HG02759 (cell line): ENCODE measurements at regions not wholly inside any gene's neighbourhood (a gene's known extent, or its start where the extent isn't known, plus 50 kb on each side); places are given as distances from the start of the nearest gene placed in this dataset.

Source experiments
- ATAC-seq: cut with Tn5 transposase; IDR thresholded peaks from one replicate; pipeline ENCODE4 v1.9.1; 2021; ENCODE audit warnings: mild to moderate bottlenecking, moderate library complexity; ENCODE audit not compliant: unreplicated experiment

- no peak for ATAC-seq
Observed at GRCh38 chr5:52668544-52669185, 119.1 kb upstream of the ITGA1 start.

DNA sequence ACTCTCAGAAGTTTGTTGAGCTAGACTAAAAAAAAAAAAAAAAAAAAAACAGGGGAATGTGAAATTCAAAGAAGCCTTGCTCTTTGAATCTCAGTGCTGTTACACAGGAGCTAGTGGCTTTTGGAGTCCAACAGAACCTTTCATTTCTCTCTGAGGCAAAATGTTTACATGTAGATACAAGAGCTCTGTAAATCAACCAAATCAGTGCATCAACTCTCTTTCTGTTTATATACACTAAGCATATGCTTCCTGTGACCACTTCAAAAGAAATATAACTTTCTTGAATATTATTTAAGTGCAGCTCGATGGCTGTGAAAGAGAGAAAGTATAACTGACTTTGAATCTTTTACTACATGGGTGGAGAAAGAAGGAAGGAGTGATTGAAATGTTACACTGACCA, 115.3 kb upstream of the ITGA1 start:
- ATAC-seq = no peak

DNA sequence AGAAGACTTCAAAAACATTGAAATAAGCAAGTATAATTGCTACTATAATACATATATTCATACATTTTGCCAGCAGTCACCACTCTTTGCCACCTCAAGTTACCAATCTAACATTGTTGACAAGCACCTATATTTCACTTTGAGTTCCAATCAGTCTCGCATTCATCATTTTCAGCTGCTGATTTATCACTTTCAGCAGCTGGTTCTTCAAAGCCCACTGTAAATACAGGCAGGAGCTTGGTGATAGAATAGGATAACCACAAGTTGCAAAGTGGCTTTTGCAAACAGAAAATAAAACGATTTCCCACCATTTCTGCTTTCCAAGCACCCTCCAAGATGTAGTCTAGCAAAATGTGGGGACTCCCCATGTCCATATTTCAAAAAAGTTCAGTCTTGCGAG, 114.2 kb upstream of the ITGA1 start:
- no peak for ATAC-seq

- ATAC-seq = no peak
Observed at GRCh38 chr5:52674815-52675545, 112.7 kb upstream of the ITGA1 start.

DNA sequence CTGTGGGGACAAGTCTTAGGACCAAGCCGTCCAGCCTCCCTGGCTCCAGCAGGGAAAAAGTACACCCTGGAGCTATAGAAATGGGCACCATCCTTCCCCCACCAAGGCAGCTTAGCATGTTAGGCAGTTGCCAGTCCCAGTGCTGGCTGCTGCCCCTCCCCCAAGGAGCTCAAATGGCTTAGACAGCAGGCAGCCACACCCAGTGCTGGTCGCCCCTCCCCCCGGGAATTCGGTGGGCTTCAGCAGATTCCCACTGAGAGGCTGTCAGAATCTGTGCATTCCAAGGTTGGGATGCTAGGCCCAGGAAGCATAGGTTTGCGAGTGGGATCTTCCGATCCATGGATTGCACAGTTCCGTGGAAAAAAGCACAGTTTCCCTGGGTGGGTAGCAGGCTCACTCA, 105.2 kb upstream of the ITGA1 start:
- ATAC-seq = no peak

DNA sequence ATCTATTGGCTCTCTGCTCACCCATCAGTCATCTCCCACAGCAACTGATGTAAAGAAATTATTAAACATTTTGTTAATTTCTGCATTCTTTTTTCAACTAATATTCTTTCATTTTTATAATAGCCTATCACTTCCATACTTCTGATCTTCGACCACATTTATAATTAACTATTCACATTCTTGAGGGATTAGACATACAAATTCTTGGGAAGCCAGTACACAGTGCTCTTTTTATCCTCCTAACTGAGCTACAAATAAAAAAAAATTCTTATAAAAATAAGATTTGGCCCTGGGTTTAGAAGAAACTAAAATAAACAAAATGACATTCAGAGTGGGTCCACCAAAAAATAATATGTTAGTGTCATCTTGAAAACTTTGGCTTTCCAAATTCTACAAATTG, 103.7 kb upstream of the ITGA1 start:
- ATAC-seq = no peak

- no peak for ATAC-seq
Observed at GRCh38 chr5:52685566-52685965, 102.2 kb upstream of the ITGA1 start.

DNA sequence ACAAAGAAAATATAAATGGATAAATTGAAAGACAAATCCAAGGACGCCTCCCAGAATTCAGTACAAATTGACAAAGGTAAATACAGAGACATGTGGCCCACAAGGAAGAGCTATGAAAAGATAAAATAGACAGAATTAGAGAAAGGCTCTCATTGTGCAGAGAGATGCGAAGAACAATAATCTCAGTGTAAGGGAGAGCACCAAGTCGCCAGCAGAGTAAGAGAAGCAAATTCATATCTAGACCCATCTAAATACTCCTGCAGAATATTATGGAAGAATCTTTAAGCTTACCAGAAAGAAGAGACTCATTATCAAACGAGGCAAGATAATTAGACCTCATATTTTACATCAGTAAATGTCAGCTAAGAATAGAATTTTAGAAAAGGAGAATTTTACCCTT, 101.7 kb upstream of the ITGA1 start:
- ATAC-seq = no peak

GRCh38 chr5:52690236-52690768, 97.4 kb upstream of the ITGA1 start:
- no peak for ATAC-seq

- ATAC-seq = no peak
Observed at GRCh38 chr5:52692039-52692438, 95.7 kb upstream of the ITGA1 start.

GRCh38 chr5:52692606-52693005, 95.1 kb upstream of the ITGA1 start:
- no peak for ATAC-seq

- ATAC-seq = peak; percentile 79
Observed at GRCh38 chr5:52693280-52693679, 94.4 kb upstream of the ITGA1 start.

- no peak for ATAC-seq
Observed at GRCh38 chr5:52693836-52694235, 93.9 kb upstream of the ITGA1 start.

GRCh38 chr5:52694648-52695047, 93.1 kb upstream of the ITGA1 start:
- no peak for ATAC-seq

DNA sequence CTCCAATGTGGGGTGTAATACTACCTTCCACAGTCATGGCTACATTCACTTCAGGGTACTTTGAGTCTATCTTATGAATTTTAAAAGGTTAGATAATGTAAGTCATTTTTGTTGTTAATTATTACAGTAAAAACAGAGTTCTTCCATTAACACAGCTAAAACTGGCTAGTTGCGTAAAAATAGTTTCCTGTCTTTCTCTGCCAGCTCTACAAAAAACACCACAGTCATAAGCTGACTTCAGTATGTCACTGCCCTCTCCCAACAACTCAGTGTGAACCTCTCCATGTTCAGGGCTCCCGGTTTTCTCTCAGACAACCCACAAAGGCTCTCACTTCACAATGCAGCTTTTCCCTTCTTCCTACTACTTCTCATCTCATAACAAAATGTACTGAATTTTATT, 84.8 kb upstream of the ITGA1 start:
- ATAC-seq = no peak

- ATAC-seq = no peak
Observed at GRCh38 chr5:52703321-52703720, 84.4 kb upstream of the ITGA1 start.

- ATAC-seq = no peak
Observed at GRCh38 chr5:52705720-52706119, 82.0 kb upstream of the ITGA1 start.

DNA sequence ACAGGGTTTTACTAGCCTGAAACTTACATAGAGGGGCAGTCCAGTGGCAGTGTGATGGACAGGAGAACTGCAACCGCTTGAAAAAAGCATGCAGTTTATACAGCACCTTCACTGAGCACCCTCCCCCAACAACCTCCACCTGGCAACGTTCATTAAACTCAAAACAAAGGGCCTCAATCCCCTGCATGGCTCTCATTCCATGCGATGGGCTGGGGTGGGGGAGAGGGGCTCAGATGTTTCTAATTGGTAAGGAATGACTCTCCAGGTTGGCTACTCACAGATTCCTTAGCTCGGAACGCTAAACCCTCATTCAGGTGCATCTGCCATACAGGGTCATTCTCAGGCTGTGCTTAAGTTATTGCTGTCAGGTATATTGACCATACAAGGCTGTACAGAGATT, 80.9 kb upstream of the ITGA1 start:
- no peak for ATAC-seq

GRCh38 chr5:52707616-52708015, 80.1 kb upstream of the ITGA1 start:
- no peak for ATAC-seq

DNA sequence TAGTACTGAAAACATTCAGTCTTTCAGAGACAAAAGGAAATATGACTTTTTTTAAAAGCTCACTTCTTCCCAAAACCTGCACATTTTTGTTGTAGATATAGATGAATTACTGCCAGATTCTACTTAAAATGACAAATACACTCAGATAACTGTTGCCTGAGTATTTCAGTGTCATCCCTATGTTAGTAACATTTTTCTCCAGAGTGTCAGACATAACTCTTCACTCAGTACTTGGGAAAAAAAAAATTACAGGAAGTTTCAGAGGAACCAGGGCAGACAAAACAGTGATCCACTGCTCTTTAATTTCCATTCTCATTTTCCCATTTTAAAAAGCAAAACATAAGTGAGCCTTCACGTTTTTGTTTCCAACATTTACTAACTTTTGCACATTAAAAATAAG, 79.3 kb upstream of the ITGA1 start:
- no peak for ATAC-seq

- ATAC-seq = peak; percentile 87
Observed at GRCh38 chr5:52709167-52709925, 78.4 kb upstream of the ITGA1 start.
